HFFc6 (cell line): ENCODE measurements at regions not wholly inside any gene's neighbourhood (a gene's known extent, or its start where the extent isn't known, plus 50 kb on each side); places are given as distances from the start of the nearest gene placed in this dataset.
"Not testable (repeated sequence)": the region's sequence is repeated elsewhere in the genome, so short reads cannot be mapped to it uniquely, and the experiment has no call there.

Experiments
- DNase-seq: peaks from one replicate; pipeline ENCODE4 v3.0.0-alpha.2; 2018
- H3K27ac Mint-ChIP-seq: 2 replicates; pipeline ENCODE4 v1.8.0; 2020; ENCODE audit warnings: mild to moderate bottlenecking, mixed read lengths
- H3K27me3 Mint-ChIP-seq: 2 replicates; pipeline ENCODE4 v1.8.0; 2021; ENCODE audit warnings: mild to moderate bottlenecking, moderate library complexity, mixed read lengths; ENCODE audit not compliant: insufficient read depth
- H3K36me3 Mint-ChIP-seq: 2 replicates; pipeline ENCODE4 v1.8.0; 2021; ENCODE audit warnings: low read depth, mixed read lengths
- H3K4me1 Mint-ChIP-seq: 2 replicates; pipeline ENCODE4 v1.8.0; 2020; ENCODE audit warnings: low read depth, mixed read lengths
- H3K4me3 Mint-ChIP-seq: 2 replicates; pipeline ENCODE4 v1.8.0; 2020; ENCODE audit warnings: mild to moderate bottlenecking, moderate library complexity, mixed read lengths
- H3K9me3 Mint-ChIP-seq: 2 replicates; pipeline ENCODE4 v1.8.0; 2020; ENCODE audit warnings: mild to moderate bottlenecking, mixed read lengths
- TF ChIP-seq, protein P1 (sequence below): fragments of 200-600 bp; sonication (generic); IDR thresholded peaks from 2 replicates; pipeline ENCODE4 v1.5.0; 2021; ENCODE audit warnings: antibody characterized with exemption, mild to moderate bottlenecking

DNA sequence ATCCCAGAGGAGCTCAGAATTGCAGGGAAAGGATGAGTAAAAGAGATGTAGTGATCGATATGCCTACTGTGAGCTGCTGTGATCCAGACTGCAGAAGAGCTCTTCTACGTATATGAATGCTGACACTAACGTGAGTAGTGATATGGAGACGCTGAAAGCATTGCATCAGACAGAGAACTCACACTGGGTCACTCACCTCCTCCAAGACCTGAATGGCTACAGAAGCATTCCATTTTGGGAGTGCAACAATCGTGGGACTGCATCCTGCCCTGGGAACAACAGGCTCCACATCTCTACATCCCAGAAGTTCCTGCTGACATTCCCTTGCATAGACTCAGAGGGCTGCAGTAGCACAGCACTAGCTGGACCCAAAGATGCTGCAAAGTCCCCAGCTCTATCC lies 755.9 kb upstream of the MEF2C start:
- Mint-ChIP-seq H3K36me3 (no peaks in the 10 kb centered on the region), H3K27me3 (peaks cover 1% of the 10 kb centered on the region), H3K4me3 (no peak overlapping the region), H3K27ac (no peak overlapping the region), H3K4me1 (no peaks in the 10 kb centered on the region), H3K9me3 (peaks cover 51% of the 10 kb centered on the region)
- DNase-seq = no peak
- TF ChIP-seq, protein P1, sequence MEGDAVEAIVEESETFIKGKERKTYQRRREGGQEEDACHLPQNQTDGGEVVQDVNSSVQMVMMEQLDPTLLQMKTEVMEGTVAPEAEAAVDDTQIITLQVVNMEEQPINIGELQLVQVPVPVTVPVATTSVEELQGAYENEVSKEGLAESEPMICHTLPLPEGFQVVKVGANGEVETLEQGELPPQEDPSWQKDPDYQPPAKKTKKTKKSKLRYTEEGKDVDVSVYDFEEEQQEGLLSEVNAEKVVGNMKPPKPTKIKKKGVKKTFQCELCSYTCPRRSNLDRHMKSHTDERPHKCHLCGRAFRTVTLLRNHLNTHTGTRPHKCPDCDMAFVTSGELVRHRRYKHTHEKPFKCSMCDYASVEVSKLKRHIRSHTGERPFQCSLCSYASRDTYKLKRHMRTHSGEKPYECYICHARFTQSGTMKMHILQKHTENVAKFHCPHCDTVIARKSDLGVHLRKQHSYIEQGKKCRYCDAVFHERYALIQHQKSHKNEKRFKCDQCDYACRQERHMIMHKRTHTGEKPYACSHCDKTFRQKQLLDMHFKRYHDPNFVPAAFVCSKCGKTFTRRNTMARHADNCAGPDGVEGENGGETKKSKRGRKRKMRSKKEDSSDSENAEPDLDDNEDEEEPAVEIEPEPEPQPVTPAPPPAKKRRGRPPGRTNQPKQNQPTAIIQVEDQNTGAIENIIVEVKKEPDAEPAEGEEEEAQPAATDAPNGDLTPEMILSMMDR = no peak

- not testable (repeated sequence) for H3K4me1 Mint-ChIP-seq, H3K27me3 Mint-ChIP-seq, H3K27ac Mint-ChIP-seq, H3K4me3 Mint-ChIP-seq, DNase-seq, H3K36me3 Mint-ChIP-seq
- peaks cover 53% of the 10 kb centered on the region for H3K9me3 Mint-ChIP-seq
Observed at GRCh38 chr5:89634176-89634575, 751.2 kb upstream of the MEF2C start.

DNA sequence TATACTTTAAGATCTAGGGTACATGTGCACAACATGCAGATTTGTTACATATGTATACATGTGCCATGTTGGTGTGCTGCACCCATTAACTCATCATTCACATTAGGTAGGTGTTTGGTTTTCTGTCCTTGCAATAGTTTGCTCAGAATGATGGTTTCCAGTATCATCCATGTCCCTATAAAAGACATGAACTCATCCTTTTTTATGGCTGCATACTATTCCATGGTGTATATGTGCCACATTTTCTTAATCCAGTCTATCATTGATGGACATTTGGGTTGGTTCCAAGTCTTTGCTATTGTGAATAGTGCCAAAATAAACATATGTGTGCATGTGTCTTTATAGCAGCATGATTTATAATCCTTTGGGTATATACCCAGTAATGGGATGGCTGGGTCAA lies 747.1 kb upstream of the MEF2C start:
- DNase-seq, H3K4me1 Mint-ChIP-seq, H3K27me3 Mint-ChIP-seq, H3K36me3 Mint-ChIP-seq, H3K27ac Mint-ChIP-seq, H3K4me3 Mint-ChIP-seq: not testable (repeated sequence)
- H3K9me3 Mint-ChIP-seq = peaks cover 41% of the 10 kb centered on the region

DNA sequence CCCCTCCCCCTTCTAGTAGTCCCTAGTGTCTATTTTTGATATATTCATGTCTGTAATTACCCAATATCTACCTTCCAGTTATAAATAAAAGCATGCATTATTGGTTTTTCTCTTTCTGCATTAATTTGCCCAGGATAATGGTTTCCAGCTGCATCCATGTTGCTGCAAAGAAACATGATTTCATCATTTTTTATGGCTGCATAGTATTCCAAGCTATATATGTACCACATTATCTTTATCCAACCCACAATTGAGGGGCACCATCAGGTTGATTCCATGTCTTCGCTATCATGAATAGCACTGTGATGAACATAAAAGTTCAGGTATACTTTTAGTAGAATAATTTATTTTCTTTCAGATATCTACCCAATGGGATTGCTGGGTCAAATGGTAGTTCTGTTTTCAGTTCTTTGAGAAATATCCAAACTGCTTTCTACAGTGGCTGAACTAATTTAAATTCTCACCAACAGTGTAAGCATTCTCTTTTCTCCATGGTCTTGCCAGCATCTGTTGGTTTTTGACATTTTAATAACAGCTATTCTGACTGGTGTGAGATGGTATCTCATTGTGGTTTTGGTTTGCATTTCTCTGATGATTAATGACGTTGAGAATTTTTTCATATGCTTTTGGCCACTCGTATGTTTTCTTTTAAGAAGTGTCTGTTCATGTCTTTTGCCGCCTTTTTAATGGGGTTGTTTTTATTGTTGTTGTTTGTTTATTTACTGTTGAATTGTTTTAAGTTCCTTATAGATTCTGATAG lies 746.1 kb upstream of the MEF2C start:
- DNase-seq = no peak
- Mint-ChIP-seq H3K4me3 (no peak overlapping the region), H3K36me3 (peaks cover 4% of the 10 kb centered on the region; the same call in 1 of the 2 replicates), H3K4me1 (no peaks in the 10 kb centered on the region), H3K27ac (no peak overlapping the region), H3K27me3 (no peaks in the 10 kb centered on the region; the same call in 1 of the 2 replicates), H3K9me3 (peaks cover 33% of the 10 kb centered on the region)
- TF ChIP-seq, protein P1 = no peak

GRCh38 chr5:89615839-89616518 lies 733.0 kb upstream of the MEF2C start:
- DNase-seq = no peak
- no peaks in the 10 kb centered on the region for H3K4me1 Mint-ChIP-seq
- H3K36me3 Mint-ChIP-seq = no peaks in the 10 kb centered on the region
- H3K27ac Mint-ChIP-seq = no peak overlapping the region
- H3K27me3 Mint-ChIP-seq = no peaks in the 10 kb centered on the region
- no peak overlapping the region for H3K4me3 Mint-ChIP-seq
- H3K9me3 Mint-ChIP-seq = peaks cover 10% of the 10 kb centered on the region
- TF ChIP-seq, protein P1 = no peak

- no peak for DNase-seq
- Mint-ChIP-seq H3K36me3 (no peaks in the 10 kb centered on the region), H3K9me3 (peaks cover 3% of the 10 kb centered on the region), H3K4me1 (no peaks in the 10 kb centered on the region), H3K27ac (no peak overlapping the region), H3K27me3 (peaks cover 2% of the 10 kb centered on the region; the same call in 1 of the 2 replicates), H3K4me3 (no peak overlapping the region)
- TF ChIP-seq, protein P1 = no peak
Observed at GRCh38 chr5:89613222-89613956, 730.4 kb upstream of the MEF2C start.
